ENCODE measurements at regions not wholly inside any gene's neighbourhood (a gene's known extent, or its start where the extent isn't known, plus 50 kb on each side); places are given as distances from the start of the nearest gene placed in this dataset.

GRCh38 chr6:85396159-85396808 is 53.6 kb upstream of the NT5E start:
- no peak for DNase-seq (ENCODE audit: low read depth)

GRCh38 chr6:85395746-85396145 is 54.1 kb upstream of the NT5E start:
- DNase-seq (ENCODE audit: low read depth): no peak

- no peak for DNase-seq (ENCODE audit: low read depth)
These were observed 54.9 kb upstream of the NT5E start for GRCh38 chr6:85394853-85395538.

DNA sequence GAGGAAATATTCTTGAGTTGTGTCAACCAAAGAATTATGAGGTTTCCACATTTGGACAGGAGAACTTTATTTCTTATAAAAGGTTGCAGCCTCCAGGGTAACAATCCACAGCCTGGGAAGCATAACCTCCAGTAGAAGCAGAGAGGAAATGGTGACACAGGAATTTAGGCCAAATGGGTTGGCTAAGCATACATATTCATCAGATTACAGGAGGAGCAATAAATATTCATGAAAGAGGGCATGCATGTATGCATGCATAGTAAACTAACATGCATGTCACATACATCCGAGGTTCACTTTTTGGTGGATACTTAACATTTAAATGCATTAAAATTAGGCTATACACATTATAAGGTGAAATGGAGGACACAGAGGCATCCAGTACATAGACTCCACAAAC is 55.7 kb upstream of the NT5E start:
- no peak for DNase-seq (ENCODE audit: low read depth)

DNA sequence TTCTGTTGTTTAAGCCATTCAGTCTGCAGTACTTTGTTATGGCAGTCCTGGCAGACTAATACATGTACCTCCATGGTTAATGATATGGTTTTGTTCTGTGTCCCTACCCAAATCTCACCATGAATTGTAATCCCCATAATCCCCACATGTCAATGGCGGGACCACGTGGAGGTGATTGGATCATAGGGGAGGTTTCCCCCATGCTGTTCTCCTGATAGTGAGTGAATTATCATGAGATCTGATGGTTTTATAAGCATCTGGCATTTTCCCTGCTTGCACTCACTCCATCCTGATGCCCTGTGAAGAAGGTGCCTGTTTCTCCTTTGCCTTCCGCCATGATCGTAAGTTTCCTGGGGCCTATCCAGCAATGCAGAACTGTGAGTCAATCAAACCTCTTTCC is 57.5 kb upstream of the NT5E start:
- DNase-seq (ENCODE audit: low read depth): no peak

GRCh38 chr6:85390775-85391174 is 59.1 kb upstream of the NT5E start:
- no peak for DNase-seq (ENCODE audit: low read depth)

- no peak for DNase-seq (ENCODE audit: low read depth)
These were observed 59.7 kb upstream of the NT5E start for GRCh38 chr6:85390105-85390728.

DNA sequence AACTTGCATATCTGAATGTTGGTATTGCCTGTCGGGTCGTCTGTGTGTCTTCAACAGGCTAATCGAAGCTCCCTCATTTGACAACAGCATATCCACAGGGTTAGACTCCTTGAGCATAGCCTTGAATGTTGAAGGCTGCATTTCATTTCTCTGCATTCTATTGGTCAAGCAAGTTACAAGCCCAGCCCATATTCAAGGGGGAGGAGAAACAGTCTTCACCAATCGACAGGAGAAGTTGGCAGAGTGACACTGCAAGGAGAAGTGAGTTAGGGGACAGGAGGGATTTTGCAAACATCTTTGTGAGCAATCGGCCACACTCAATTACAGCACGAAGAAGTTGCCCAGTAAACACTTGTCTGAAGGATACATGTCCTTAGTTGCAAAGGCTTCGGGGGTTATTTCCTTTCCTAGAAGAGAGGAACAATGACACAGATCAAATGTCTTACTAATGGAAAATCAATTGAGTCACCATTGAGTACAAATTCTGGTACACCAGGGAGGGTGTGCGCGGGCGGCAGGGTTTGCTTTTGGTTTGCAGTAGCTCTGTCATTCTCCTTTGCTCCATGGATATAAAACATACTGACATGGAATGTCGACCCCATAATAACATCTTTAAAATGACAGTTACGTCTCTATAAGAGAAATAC is 60.6 kb upstream of the NT5E start:
- no peak for DNase-seq (ENCODE audit: low read depth)

DNA sequence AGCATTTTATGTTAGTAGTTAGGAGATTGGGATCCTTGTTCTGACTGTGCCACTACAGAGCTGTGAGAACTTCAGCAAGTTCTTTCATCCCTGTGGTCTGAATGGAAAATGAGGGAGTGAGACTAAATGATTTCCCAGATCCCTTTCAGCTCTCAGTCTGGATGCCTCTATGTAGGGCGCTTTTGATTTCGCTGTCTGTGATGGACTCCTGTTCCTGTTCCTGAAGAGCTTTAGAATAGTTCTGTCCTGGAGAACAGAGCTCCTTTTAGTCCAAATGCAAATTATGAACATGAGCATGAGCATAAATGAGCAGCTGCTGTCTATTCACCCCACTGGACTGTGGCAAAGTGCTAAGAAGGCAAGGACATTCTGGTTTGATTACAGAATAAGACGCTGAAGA is 61.4 kb upstream of the NT5E start:
- no peak for DNase-seq (ENCODE audit: low read depth)

DNA sequence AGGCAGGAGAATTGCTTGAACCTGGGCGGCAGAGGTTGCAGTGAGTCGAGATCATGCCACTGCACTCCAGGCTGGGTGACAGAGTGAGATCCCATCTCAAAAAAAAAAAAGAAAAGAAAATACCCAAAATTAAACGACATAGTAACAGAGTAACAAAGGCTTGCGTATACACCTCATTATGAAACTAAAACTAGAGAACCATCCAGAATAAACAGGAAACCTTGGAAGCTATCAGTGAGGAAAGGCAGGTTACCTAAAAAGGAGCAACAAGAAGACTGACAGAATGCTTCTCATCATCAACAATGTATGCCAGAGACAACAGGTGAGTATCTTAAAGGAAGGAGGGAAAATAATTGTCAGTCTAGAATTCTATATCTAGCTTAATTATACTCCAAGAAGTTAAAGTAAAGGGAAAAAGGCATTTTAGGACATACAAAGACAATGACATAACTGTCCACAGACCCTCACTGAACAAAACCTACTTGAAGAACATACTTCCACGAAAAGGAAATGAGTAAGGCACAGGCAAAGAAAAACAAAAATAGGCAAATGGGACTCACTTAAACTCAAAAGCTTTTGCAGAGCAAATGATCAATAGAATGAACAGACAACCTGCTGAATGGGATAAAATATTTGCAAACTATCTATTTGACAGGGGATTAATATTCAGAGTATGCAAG is 64.1 kb upstream of the NT5E start:
- no peak for DNase-seq (ENCODE audit: low read depth)

DNA sequence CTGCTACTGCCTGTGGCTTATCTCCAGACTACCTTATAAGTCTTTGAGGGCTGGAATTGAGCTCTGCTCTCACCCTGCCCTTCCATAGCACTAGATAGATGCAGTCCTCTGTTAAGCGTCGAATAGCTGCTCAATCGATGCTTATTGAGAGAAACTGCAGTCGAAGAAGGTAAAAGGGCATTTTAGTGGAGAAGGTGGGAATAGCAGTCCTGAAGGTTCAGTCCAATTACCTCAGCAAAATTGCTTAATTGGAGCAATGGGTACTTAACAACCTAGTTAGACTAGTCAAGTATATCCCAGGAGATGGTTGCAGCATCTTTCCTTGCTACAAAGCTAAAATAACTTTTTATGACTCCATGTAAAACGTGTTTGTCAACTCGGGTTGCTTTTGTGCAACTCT is 66.8 kb upstream of the NT5E start:
- no peak for DNase-seq (ENCODE audit: low read depth)

GRCh38 chr6:85382541-85382940 is 67.3 kb upstream of the NT5E start:
- no peak for DNase-seq (ENCODE audit: low read depth)

DNA sequence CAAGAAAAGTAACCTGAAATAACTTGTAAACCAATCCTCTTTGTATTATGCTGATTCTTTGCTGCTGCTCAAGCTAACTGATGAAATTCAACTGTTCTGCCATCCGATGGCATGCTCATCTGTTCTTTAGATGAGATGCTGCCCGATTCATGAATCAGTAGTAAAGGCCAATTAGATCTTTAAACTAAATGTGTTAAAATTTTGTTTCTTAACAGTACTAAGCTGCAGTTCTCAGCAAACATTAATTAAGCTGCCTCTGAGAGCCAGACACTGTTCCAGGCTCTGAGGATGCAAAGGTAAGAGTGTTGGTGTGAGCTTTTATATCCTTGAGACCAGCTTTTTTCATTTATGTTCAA is 77.0 kb upstream of the NT5E start:
- DNase-seq (ENCODE audit: low read depth): no peak

DNA sequence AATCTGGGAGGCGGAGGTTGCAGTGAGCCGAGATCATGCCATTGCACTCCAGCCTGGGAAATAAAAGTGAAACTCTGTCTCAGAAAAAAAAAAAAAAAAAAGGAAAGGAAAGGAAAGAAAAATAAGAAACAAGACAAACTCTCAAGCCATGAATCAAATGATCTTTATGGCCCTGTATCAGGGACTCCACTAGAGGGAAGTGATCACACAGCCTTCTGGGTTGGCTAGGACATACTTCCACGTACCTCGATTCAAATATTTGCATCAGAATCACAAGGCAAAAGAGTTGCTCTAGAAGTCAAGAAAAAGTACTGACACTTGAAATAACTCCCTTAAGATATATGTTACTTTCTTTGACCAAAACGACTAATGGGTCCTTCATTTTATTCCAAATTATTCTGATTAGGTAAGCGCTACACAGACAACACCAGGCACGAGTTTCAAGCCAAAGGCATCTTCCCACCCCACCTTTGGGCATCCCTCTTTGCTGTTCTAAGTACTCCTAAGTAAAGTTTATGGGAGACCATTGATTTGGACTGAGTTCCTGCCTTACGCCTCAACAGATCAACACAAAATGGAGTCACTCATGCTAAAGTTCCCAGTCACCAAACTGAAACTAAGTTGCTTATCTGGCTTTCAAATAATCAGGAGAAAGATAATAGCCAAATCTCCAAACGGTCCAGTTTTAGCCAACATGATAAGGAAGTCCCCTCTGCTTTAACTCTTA is 77.5 kb upstream of the NT5E start:
- DNase-seq (ENCODE audit: low read depth): no peak

- no peak for DNase-seq (ENCODE audit: low read depth)
These were observed 81.3 kb upstream of the NT5E start for GRCh38 chr6:85368631-85369030.

- DNase-seq (ENCODE audit: low read depth): no peak
These were observed 85.5 kb upstream of the NT5E start for GRCh38 chr6:85364344-85364743.

GRCh38 chr6:85363870-85364269 is 86.0 kb upstream of the NT5E start:
- DNase-seq (ENCODE audit: low read depth): no peak

DNA sequence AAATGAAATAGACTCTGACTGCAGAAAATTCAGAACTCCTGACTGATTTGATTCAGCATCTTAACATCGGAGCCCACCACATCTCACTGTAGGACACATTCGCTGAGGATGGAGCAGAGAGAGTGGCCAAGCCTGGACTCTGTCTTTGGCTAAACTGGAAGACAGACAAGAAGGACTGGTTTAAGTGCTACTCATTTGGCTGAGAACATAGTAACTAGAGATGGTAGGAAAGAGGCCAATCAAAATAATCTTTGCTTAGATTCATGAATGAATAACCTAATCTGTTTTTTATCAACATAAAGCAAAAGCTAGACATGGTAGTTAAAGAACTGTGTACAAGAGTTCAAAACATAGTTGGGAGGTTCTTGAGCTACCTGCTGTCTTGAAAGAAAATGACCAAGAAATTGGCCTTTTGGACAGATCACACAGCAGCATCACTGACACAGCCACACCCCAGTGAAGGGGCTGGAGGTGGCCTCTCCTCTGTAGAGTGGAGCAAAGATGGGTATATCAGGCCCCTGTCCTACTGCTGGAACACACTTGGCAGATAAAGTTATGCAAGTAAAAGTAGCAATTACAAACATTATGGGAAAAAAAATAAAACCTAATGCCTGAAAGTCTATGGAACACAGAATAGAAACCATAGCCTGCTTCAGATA is 87.1 kb upstream of the NT5E start:
- no peak for DNase-seq (ENCODE audit: low read depth)

DNA sequence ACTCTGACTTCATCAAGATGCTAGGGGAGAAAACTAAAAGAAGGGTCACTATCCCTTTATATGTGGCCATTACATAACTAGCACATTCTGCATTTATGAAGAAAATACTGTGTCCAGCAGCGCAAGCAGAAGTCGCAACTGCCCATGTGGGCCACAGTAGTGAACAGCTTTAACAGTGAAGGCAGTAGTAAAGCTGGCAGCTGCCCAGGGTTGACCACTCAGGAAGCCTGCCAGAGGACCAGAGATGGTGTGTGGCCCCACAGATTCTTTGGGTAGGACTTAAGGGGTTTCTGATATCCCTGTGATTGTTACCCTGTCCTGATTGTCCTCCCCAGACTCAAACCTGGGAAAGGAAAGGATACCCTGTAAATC is 88.3 kb upstream of the NT5E start:
- no peak for DNase-seq (ENCODE audit: low read depth)

GRCh38 chr6:85360794-85361642 is 88.9 kb upstream of the NT5E start:
- no peak for DNase-seq (ENCODE audit: low read depth)

- DNase-seq (ENCODE audit: low read depth): no peak
These were observed 92.2 kb upstream of the NT5E start for GRCh38 chr6:85357651-85358050.

All from stimulated activated CD8-positive, alpha-beta memory T cell treated with anti-CD3 and anti-CD28 coated beads, Interleukin-15, amount 100 ng/mL, for 24 hours (primary cell).